Kasumi-1 (cell line): ENCODE measurements at regions not wholly inside any gene's neighbourhood (a gene's known extent, or its start where the extent isn't known, plus 50 kb on each side); places are given as distances from the start of the nearest gene placed in this dataset.
"Not testable (repeated sequence)": the region's sequence is repeated elsewhere in the genome, so short reads cannot be mapped to it uniquely, and the experiment has no call there.

Experiments used
- DNase-seq, 2 experiments: peaks; one replicate each; lab custom pipeline; 2025; lab: John Stamatoyannopoulos, UW

GRCh38 chr18:78416853-78417252 is 562.8 kb upstream of the SALL3 start:
- DNase-seq, result no peak

GRCh38 chr18:78418379-78418778 is 561.2 kb upstream of the SALL3 start:
- no peak for DNase-seq

DNA sequence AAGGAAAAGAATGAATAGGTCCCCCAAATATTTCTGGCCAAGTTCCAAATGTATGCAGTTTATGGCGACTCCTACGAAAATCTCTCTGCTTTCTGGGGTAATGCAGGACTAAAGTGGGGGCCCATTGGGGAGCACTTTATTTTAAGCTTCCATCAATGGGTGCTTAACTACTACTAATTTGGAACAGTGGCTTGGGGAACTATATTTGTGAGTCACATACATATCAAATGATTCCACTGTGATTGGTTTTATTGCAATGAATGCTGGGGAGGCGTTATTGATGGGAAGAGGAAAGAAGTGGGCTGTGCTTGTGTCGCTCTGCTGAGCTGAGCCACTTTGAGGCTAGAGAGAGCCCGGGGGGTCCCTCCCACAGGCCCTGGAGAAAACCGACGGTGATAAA is 560.4 kb upstream of the SALL3 start:
- DNase-seq, result no peak

DNA sequence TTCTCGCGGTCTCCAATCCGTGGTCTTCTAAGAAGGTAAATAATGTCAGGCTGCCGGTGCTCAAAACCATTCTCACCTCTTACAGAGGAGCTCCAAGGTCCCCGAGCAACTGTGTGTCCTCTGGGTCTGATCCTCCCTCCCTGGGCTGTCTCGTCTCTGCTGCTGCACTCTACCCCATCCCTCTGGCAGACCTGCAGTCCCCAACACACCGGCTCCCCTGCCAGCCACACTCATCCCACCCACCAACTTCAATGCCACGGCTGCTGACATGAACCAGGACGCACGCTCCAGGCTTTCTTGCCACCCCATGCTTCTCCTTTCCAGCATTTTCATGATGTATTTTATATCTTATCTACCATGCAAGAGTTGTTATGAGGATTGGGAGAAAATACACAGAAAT is 559.5 kb upstream of the SALL3 start:
- DNase-seq, result no peak

GRCh38 chr18:78421392-78421791 is 558.2 kb upstream of the SALL3 start:
- no peak for DNase-seq

GRCh38 chr18:78422336-78422735 is 557.3 kb upstream of the SALL3 start:
- no peak for DNase-seq

- no peak for DNase-seq
Observed at GRCh38 chr18:78423811-78424210, 555.8 kb upstream of the SALL3 start.

DNA sequence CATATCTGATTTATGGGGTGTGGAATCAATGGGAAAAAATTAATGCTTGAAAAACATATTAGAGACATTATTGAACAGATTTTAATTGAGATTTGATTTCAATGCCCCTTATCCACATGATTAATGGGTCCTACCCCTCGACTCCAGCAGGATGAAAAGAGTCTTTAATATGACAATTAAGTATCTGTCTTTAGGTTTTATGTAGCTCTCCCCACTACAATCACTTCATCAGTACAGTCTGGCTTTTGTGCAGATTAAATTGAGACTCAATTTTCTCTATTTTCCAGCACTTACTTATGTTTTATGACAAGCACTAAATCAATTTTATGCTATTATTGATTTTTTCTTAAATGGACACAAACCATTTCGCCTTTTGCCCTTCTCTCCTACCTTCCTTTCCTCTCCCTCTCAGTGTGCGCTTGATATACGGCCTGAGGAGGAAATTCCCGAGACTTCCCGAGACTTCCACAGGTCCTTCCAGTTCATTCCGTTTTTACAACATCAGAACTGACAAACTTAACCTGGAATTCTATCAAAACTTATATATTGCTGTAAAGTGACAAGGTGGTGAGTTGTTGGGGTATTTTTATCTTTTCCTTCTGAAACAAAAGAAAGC is 555.1 kb upstream of the SALL3 start:
- DNase-seq, result no peak

DNA sequence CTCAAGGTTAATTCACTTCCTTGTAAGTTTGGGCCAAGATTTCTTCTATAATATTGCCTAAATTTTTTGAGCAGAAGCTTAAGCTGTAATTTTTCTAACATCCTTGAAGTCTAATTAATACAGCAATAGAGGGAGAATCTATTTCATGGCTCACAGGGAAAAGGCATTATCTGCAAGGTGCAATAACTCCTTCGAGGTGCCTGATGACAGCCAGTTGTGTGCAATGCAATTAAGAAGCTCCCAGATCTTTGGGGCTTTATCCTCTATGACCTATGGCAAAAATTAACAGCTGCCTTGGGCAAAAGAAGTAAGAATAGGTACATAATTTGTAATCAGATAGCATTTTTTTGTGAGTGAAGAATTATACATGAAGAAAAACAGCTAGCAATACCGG is 554.6 kb upstream of the SALL3 start:
- no peak for DNase-seq

DNA sequence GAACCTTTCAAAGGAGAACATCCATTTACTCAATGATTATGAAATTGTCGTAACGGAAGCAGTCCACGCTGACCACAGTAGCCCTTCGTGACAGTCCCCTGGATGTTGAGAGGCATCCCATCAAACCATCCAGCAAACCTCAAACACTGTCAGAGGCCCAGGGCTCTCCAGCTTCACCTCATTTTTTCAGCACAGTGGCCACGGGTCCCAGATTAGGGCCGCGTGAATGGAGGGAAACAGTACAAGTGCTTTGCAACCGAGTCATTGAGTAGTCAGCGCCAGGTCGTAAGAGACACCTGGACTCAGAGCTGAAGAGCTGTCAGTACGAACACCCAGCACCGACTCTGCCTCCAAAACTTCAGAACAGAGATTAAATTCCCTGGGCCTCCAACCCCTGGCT is 552.5 kb upstream of the SALL3 start:
- DNase-seq, result no peak

GRCh38 chr18:78429127-78430108 is 550.2 kb upstream of the SALL3 start:
- DNase-seq, result no peak

- no peak for DNase-seq
Observed at GRCh38 chr18:78430131-78430758, 549.4 kb upstream of the SALL3 start.

DNA sequence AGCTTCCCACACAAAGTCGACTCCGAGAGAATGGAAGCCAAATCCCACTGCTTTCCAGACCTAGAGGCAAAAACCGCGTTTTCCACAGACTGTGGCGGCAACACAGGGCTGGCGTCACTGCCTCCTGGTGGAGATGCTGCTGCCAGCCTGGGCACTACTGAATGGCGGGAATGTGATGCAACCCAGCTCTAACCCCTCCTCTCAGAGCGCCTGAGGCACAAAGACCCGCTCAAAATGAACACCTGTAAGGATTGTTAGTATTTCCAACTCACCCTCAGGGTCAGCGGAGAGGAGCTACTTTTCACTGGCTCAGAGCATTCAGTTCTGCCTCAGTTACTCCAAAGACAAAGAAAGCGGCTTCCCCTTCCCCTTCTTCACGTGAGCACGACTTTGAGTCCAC is 548.0 kb upstream of the SALL3 start:
- DNase-seq, result no peak

- DNase-seq, result no peak
Observed at GRCh38 chr18:78433562-78433961, 546.1 kb upstream of the SALL3 start.

- no peak for DNase-seq
Observed at GRCh38 chr18:78436110-78436509, 543.5 kb upstream of the SALL3 start.

GRCh38 chr18:78438235-78438634 is 541.4 kb upstream of the SALL3 start:
- DNase-seq, result not testable (repeated sequence)

DNA sequence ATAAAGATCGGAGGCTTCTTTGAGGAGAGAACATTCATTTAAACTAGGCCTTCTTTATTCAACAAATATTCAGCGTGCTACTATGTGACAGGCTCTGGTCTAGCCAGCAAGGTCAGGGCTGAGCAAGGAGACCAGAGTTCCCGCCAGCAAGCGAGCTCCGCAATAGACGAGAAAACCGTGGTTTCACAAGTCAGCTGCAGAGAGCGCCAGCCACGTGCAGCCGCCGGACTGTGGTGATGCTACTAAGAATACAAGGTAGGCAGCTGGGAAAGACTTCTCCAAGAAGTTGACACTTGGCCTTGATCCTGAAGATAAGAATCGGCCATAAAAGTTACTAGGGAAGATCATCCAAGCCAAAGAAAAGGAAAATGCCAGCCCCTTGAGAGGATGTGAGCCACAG is 533.7 kb upstream of the SALL3 start:
- no peak for DNase-seq

DNA sequence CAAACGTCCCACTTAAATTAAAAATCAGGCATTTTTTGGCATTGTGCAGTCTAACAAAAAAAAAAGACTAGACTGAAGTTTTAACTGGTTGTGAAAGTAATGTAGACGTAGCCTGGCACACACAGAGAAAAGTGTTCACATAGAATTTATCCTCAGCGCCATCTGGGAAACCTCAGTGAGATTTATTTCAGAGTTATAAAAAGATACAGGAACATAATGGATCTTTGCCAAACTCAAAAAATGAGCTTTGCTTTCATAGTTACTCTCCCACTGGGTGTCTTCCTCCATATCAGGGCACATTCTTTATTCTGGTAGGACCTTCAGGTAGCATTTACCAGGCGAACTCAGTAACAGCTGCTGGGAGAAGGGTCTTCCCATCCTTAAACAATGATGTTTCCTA is 532.4 kb upstream of the SALL3 start:
- DNase-seq, result no peak

DNA sequence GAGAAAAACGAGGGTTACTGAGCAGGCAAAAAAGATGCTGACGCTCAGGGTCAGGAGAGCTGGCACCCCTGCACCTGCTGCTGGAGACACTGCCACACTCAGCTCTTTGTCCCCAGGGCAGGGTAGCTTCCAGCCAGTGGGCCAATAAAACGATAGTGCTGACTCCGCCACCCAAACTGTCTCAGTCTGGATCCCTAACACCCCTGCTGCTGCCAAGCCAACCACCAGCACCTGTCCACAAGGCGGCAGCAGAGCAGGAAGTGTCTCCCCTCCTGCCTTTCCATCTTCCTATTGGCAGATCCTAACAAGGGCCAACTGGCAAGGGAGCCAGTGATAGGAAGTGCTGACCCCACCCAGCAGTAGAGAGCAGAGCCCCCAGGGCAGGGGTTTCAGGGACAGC is 531.5 kb upstream of the SALL3 start:
- no peak for DNase-seq

GRCh38 chr18:78448591-78448990 is 531.0 kb upstream of the SALL3 start:
- no peak for DNase-seq

DNA sequence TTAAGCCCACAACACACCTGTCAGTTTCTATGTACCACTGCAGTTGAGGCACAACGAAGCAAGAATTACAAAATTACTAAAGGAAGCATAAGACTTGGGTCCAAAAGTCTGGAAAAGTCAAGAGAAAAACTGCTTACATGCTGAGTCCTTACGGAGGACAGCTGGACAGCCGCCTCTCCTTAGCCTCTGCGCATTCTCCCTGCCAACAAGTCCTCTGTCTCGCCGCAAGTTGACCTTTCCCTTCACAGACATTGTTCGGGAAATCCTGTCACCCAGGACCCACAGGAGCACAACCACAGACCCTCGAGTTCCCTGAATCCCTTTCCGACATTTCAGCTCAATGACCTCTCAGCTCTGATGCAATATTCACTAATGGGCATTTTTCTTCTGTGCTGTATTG is 525.4 kb upstream of the SALL3 start:
- no peak for DNase-seq

- DNase-seq, result no peak
Observed at GRCh38 chr18:78455386-78455785, 524.2 kb upstream of the SALL3 start.

DNA sequence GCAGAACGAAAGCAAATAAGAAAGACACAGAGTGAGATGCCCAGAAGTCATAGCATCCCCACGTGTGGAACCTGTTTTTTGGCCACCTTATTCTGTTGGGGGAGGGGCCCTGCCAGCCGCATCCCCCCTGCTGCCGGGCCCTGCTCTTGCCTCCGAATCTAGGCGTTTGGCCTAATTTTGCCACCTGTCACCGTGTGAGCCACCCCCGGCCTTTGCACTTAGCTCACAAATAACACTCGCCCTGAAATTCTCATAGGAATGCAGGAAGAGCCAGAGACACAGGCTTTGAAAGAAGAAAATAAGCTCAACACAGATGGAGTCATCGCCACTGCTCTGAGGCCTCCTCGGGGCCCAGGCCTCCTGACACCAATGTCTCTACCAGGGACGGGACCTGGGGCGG is 522.6 kb upstream of the SALL3 start:
- no peak for DNase-seq
